ENCODE measurements at regions not wholly inside any gene's neighbourhood (a gene's known extent, or its start where the extent isn't known, plus 50 kb on each side); places are given as distances from the start of the nearest gene placed in this dataset.

DNA sequence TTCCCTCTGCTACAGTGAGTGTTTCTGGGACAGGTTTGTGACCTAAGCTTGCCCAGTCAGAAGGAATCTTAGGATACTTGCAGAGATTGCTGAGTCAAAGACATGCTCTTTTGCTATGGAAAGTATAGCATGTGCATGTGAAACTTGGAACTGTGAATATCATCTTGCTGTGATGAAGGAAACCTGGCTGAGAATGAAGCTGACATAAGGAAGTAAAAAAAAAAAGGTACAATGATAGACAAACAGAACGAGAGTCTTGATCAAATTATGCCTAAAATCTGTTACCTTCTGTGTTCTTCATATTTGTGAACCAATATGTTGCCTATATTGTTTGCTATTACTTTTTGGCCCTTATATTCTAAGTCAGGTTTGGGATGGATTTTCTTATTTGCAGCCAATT is 525.7 kb downstream of the NPIPA7 start:
- no peak for TF ChIP-seq POLR2A (IDR thresholded peaks at IDR 0.05)
- TF ChIP-seq, protein P1, sequence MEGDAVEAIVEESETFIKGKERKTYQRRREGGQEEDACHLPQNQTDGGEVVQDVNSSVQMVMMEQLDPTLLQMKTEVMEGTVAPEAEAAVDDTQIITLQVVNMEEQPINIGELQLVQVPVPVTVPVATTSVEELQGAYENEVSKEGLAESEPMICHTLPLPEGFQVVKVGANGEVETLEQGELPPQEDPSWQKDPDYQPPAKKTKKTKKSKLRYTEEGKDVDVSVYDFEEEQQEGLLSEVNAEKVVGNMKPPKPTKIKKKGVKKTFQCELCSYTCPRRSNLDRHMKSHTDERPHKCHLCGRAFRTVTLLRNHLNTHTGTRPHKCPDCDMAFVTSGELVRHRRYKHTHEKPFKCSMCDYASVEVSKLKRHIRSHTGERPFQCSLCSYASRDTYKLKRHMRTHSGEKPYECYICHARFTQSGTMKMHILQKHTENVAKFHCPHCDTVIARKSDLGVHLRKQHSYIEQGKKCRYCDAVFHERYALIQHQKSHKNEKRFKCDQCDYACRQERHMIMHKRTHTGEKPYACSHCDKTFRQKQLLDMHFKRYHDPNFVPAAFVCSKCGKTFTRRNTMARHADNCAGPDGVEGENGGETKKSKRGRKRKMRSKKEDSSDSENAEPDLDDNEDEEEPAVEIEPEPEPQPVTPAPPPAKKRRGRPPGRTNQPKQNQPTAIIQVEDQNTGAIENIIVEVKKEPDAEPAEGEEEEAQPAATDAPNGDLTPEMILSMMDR (IDR thresholded peaks at IDR 0.05): no peak
